ENCODE measurements at regions not wholly inside any gene's neighbourhood (a gene's known extent, or its start where the extent isn't known, plus 50 kb on each side); places are given as distances from the start of the nearest gene placed in this dataset.

DNA sequence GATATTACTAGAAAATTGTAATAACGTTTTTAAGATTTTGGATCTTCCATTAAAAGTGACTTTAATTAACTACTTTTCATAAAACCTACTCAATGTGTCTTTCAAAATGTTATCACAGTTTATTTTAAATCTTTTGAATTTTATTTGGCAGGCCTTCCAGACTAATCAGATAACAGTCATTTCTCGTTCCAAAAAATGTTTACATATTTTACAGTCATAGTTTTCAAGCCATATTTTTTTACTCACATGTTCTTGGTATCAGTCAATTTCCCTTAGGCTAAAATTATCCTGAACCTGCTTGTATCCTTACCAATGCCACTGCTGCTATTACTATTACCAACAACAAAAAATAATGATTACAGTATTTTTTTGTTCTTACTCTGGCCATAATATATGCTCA is 1783.5 kb downstream of the SLITRK5 start:
- TF ChIP-seq, protein P1, sequence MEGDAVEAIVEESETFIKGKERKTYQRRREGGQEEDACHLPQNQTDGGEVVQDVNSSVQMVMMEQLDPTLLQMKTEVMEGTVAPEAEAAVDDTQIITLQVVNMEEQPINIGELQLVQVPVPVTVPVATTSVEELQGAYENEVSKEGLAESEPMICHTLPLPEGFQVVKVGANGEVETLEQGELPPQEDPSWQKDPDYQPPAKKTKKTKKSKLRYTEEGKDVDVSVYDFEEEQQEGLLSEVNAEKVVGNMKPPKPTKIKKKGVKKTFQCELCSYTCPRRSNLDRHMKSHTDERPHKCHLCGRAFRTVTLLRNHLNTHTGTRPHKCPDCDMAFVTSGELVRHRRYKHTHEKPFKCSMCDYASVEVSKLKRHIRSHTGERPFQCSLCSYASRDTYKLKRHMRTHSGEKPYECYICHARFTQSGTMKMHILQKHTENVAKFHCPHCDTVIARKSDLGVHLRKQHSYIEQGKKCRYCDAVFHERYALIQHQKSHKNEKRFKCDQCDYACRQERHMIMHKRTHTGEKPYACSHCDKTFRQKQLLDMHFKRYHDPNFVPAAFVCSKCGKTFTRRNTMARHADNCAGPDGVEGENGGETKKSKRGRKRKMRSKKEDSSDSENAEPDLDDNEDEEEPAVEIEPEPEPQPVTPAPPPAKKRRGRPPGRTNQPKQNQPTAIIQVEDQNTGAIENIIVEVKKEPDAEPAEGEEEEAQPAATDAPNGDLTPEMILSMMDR (IDR thresholded peaks at IDR 0.05), result no peak
- no peak for TF ChIP-seq POLR2A (IDR thresholded peaks at IDR 0.05)

Data from thyroid gland (tissue), 4 donors.